ENCODE measurements at regions not wholly inside any gene's neighbourhood (a gene's known extent, or its start where the extent isn't known, plus 50 kb on each side); places are given as distances from the start of the nearest gene placed in this dataset.
A peak's percentile ranks its signal among the peaks of the same experiment; 100 is the strongest.
"Not testable (repeated sequence)": the region's sequence is repeated elsewhere in the genome, so short reads cannot be mapped to it uniquely, and the experiment has no call there.

- not testable (repeated sequence) for H3K4me1 Mint-ChIP-seq
- peaks cover 12% of the 10 kb centered on the region for H3K27me3 Mint-ChIP-seq
- peak overlapping the region in 1 of 2 donors; percentile 76 for H3K27ac Mint-ChIP-seq
Observed at GRCh38 chr1:144826579-144826978, 233.9 kb downstream of the PPIAL4F start.

More at GRCh38 chr1:144826579-144826978, 233.9 kb downstream of the PPIAL4F start:
- not testable (repeated sequence) for H3K4me3 Mint-ChIP-seq, DNase-seq, ATAC-seq, H3K9me3 Mint-ChIP-seq
